WI38 (cell line): ENCODE measurements at regions not wholly inside any gene's neighbourhood (a gene's known extent, or its start where the extent isn't known, plus 50 kb on each side); places are given as distances from the start of the nearest gene placed in this dataset.

ENCODE experiments used
- H3K4me3 ChIP-seq: 2 replicates; pipeline ENCODE4 v1.5.1; 2011; ENCODE audit warnings: low read depth, mild to moderate bottlenecking, control low read depth, low read length
- CTCF ChIP-seq: IDR thresholded peaks from 2 replicates; pipeline ENCODE4 v1.5.1; 2012; ENCODE audit warnings: low read depth, mild to moderate bottlenecking, control low read depth, low read length

GRCh38 chr10:8969853-8970252 lies 915.4 kb downstream of the GATA3 start:
- no peak for TF ChIP-seq CTCF

GRCh38 chr10:8975535-8975934 lies 921.0 kb downstream of the GATA3 start:
- no peak overlapping the region for H3K4me3 ChIP-seq
- TF ChIP-seq CTCF = no peak

More at GRCh38 chr10:8969853-8970252, 915.4 kb downstream of the GATA3 start:
- H3K4me3 ChIP-seq = no peak overlapping the region

GRCh38 chr10:8978100-8978499 lies 923.6 kb downstream of the GATA3 start:
- TF ChIP-seq CTCF = no peak
- no peak overlapping the region for H3K4me3 ChIP-seq

GRCh38 chr10:8979976-8980375 lies 925.5 kb downstream of the GATA3 start:
- H3K4me3 ChIP-seq = no peak overlapping the region
- no peak for TF ChIP-seq CTCF

GRCh38 chr10:8981277-8981676 lies 926.8 kb downstream of the GATA3 start:
- no peak for TF ChIP-seq CTCF

GRCh38 chr10:8985651-8986050 lies 931.2 kb downstream of the GATA3 start:
- H3K4me3 ChIP-seq = no peak overlapping the region
- TF ChIP-seq CTCF = no peak

More at GRCh38 chr10:8981277-8981676, 926.8 kb downstream of the GATA3 start:
- H3K4me3 ChIP-seq = no peak overlapping the region

GRCh38 chr10:8986975-8987374 lies 932.5 kb downstream of the GATA3 start:
- TF ChIP-seq CTCF = no peak
- H3K4me3 ChIP-seq = no peak overlapping the region
